Activated CD4-positive, alpha-beta T cell treated with anti-CD3 and anti-CD28 coated beads for 4 hours (primary cell): ENCODE measurements at regions not wholly inside any gene's neighbourhood (a gene's known extent, or its start where the extent isn't known, plus 50 kb on each side); places are given as distances from the start of the nearest gene placed in this dataset.

ENCODE experiments used
- DNase-seq, 2 donors: peaks; one replicate each; pipeline ENCODE4 v3.0.0-alpha.2; 2020

DNA sequence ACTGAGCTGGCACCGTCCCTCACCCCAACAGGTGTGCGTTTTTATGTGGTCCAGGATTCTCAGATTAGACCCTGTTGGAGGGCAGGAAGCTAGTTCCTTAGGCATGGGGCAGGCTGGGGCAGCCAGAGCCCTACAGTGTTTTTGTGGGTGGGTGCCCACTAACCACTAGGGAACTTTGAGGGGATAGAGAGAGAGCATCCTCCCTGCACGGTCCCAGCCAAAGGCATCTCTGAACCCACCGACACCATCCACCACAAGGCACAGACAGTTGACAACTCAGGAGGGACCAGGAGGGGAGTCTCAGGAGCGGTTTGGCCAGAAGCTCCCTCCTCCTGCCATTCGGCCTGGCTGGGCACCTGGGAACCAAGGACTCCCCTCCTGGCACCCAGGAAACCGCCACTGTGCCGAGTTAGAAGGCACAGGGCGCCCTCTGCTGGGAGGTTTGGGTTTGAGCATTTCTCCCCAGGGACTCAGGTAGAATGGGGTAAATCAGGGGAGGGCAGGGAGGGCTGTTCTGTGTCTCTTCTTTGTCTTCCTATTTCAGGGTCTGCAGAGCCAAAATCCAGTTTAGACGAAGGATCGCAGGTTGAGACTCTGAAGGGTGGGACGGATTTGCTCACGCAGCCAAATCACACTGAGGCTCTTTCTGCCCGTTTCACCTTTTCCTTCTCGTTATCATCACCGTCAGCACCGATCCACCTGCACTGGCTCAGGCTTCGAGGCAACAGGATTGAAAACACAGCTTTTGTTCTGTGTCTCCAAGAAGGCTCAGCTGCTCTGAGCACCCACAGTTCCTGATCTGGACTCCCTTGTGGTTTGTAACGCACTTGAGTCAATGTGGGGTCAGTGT, 84.8 kb upstream of the COL13A1 start:
- peak; percentile 29 to 49 for DNase-seq

DNA sequence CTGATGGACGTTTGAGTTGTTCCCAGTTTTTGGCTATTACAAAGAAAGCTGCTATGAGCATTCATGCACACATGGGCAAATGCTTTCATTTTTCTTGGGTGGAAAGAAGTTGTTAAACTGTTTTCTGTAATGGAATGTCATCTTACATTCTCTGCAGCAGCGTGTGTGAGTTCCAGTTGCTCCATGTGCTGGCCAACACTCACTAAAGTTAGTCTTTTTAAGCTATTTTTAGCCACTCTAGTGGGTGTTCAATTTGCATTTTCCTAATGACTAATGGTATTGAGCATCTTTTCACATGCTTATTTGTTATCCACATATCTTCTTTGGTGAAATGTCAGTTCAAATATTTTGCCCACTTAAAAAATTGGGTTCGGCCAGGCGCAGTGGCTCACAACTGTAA, 82.8 kb upstream of the COL13A1 start:
- no peak for DNase-seq

DNA sequence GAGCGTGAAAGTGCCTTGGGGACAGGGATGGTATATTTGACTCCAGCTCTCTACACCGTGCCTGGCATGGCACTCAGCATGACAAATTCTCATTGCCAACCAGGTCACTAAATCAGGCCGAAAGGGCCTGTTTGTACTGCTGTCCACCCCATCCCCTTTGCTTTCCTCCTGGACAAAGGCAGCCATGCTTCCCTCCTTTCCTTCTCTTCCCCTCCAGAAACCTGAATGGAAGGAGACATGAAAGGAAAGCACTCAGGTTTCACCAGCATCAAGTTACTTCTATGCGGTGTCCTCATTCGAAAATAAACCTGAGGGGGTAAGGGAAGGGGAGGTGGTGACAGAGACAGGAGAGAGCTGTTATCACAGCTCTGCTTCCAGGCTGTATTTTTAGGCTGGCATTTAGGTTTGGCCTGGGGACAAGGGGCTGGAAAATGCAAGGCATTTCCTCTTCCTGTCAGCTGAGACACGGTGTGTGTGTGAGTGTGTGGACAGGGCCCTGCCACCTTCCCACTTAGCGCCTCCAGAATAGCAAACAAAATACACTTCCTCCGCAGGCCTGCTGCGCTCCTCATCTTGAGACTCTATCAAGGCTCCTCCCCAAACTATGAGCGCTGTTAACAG, 79.9 kb upstream of the COL13A1 start:
- no peak for DNase-seq

DNA sequence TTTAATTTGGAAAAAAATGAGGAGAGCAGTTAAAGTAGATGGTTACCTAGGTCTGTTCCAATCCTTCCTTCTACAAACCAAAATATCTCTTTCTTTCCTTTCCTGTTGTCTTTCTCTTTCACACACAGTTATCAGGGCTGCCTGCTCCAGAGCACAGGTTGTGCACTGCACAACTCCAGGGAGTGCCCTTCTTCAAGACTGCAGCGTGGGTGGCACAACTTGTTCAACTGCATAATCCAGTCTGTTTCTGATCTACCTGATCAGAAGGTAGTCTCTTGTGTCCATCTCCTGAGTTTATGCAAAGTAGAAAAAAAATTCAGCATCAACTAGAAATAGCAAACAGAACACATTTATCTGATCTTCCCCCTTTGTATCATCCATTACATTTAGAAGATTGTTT, 78.1 kb upstream of the COL13A1 start:
- DNase-seq = no peak

DNA sequence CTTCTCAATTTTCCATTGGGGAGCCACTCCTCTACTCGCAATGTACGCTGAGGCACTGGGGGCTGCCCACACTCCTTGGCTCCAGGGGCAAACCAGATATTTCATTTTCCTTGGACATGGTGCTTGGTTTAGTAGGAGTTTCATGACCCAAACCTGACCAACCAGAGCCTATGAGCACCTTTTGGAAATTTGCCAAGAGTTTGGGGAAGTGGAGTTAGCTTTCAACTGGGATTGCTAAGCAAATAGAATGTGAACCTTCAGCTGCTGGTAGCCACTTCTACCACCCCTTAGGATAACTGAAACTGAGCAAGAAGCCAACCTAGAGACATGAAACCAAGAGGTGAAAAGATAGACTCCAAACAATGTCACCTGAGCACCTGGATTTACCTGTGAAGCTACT, 74.9 kb upstream of the COL13A1 start:
- DNase-seq = no peak

DNA sequence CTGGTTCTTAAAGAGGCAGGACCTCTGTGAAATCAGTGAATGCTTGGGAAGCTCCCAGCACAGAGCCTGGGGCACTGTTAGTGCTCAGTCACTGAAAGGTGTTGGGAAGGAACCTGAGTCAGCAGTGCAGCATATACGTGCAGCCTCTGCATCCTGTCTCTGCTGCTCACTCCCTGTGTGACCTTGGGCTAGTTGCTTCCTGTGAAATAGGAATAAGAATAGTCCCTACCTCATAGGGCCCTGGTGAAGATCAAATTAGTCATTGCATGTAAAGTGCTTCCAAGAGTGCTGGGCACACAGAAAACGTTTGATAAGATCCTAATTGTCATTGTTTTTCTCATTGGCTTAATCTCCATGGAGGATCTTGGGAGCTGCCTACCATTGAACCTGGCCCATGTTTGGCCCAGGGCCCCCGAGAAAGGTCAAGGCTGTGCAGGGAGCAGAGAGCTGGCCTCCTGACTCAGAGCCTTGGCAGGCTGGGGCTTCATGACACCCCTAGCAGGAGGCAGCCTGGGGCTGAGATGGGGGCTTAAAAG, 73.3 kb upstream of the COL13A1 start:
- DNase-seq = no peak

DNA sequence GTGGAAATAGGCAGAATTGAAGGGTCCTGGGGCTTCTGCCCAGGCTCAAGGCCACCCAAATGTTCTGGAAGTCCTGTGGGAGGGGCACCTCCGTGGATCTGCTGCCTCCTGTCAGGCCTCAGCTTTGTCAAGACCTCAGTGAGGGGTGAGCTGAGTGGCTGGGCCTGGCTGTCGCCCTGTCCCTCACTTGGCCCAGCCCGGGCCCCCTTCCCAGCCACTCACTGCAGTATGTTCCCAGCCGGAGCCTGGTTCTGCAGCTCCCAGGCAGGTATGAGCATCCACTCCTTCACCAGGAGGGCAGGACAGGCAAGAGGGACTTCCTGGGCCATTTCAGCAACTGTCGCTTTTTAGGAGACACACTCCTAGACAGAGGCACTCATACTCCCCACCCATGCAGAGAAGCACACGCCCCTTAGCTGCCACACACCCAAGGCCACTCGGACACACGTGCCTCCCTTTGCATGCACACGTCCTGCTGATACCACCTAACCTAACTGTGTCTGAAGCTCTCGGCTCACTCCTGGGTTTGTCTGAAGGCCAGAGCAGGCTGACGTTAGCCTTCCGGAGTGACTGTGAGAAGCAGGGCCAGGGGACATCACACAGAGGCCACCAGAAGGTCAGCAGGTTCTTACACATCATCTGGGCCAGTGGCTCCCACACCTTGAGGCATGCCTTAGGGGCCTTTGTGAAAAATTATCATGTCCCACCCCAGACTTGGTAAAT, 72.2 kb upstream of the COL13A1 start:
- no peak for DNase-seq

DNA sequence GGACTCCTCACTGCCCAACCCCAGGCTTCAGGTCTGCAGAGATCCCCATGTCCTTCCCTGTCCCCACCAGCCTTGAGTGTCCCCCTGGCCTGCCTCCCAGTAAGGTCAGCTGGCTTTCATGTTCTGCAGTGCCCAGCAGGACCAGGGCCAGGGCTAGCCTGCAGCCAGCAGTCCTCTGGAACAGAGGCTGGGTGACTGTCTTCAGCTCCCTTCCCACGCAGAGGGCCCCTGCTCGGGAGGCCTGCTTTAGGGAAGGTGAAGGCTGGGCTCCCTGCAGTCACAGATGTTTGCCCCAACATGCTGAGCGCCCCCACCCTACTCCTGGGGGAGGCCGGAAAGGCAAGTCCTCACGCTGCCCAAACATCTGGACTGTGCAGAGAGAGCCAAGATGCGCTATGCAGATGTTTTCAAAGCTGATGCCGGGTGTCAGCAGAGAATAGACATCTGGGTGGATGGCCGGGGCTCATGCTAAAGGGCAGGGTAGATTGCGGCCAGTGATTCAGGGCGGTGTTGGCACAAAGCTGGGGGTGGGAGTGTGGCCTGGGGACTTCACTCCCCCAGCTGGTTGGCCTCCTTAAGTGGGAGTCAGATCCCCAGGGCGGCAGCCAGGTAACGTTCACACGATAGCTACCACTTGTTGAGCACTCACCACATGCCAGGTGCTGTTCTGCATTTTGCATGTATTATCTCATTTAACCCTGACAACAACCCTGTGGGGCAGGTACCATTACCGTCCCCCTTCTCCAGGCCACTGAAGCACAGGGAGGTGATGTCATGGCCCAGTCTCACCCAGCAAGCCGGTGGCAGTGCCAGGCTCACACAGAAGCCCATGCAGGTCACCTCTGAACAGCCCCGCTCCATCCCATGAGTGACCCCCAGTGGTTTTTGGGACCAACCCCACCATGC, 71.2 kb upstream of the COL13A1 start:
- no peak for DNase-seq

DNA sequence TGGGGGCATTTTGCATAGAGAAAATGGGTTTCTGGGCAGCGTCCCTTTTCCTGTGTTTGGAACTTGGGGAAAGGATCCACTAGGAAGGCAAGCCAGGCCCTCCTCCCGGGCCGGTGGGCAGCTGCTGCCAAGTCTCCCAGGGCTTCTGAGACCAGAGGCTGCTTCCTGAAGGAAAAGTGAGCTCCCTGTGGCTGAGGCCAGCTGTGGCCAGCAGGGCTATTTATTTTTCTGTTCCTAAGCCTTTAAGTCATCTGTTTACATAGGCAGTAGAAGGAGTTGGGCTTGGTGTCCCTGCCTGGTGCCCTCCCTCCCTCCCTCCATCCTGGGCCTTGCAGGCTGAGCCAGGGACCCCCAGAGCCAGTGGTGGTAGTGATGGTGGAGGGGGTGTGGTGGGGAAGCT, 70.5 kb upstream of the COL13A1 start:
- DNase-seq = no peak

DNA sequence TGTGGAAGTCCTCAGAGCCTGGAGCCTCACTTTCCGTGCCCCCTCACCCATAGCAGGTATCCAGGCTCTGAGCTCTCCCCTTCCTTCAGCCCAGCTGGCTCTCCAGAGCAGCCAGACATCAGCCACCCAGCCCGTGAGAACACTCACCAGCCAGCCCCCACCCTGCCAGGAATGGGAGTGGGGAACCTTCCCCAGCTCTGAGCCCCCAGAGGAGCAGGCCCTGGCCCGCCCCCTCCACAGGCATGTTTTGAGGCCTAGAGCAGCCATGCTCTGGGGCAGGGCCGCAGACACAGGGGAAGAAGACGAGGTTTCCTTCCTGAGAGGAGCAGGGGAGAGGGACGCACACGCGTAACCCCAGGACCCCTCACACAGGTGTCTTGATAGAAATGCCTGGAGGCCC, 70.0 kb upstream of the COL13A1 start:
- no peak for DNase-seq

DNA sequence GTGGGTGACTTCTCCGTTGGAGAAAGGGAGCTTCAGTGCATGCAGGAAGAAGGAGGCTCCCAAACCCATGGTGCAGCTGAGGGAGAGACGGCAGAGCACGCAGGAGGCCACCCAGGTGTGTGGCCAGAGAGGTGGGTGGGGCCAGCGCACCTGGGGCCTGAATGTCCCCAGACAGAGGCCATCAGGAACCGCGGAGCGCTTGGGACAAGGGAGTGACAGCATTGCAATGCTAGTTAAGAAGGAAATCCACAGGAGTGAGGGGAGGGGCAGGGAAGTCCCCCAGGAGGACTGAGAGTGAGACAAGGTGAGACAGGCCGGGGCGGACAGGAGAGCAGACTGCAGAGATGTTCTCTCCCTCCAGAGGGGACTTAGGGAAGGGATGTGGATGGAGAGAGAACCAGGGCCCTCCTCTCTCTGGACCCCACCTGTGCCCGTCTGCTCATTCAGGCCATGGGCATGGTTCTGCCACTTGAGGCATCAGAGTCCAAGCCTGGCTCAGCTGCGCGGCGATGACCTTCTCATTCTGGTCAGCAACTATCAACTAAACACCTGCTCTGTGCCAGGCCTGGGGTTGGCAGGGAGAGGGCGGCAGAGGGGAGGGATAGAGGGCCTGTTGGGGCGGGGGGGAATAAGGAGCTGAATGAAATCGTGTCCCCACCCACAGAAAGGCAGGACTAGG, 69.4 kb upstream of the COL13A1 start:
- no peak for DNase-seq

DNA sequence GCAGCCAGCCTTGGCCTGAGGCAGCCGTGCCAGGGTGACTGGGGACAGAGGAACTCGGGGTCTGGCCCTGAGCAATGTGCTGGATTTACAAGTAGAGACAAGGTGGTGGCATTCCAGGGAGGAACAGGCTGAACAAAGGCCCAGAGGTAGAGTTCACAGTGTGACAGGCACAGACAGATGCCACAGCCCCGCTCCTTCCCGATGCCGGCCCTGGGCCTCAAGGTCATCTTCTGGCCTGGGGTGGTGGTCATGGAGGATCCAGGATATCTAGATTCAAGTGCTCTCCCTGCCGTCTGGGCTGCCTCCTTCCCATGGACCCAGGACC, 68.9 kb upstream of the COL13A1 start:
- no peak for DNase-seq

DNA sequence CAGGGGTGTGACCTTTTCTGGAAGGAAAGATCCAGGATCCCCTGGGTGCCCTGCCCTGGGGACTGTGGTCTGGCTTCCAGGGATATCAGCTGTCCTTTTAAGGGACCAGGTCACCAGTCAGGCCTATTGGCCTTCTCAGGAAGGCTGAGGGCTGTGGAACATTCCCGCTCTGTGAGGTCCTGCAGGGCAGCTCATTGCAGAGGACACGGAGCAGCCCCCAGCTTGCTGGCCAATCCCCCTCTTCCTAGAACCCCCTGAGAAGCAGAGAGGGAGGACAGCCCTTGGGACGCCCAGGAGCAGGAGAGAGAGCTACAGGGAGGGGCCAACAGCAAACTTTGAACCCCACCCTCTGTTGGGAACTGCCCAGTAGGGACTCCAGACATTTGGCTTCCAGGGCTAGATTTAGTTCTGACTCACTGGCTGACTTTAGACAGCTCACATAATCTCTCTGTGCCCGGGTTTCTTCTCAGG, 67.9 kb upstream of the COL13A1 start:
- no peak for DNase-seq

DNA sequence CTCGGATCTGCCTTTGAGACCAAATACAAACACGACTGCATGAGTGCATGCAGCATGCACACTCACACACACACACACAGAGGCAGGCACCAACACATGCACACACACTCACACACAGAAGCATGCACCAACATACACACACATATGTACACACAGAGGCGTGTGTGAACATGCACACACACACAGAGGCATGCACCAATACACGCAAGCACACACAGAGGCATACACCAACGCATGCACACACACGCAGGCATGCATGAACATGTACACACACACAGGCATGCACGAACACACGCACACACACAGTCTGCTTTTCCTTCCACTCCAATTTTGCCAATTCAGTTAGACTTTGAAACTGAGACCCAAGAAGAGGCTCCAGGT, 67.3 kb upstream of the COL13A1 start:
- no peak for DNase-seq

DNA sequence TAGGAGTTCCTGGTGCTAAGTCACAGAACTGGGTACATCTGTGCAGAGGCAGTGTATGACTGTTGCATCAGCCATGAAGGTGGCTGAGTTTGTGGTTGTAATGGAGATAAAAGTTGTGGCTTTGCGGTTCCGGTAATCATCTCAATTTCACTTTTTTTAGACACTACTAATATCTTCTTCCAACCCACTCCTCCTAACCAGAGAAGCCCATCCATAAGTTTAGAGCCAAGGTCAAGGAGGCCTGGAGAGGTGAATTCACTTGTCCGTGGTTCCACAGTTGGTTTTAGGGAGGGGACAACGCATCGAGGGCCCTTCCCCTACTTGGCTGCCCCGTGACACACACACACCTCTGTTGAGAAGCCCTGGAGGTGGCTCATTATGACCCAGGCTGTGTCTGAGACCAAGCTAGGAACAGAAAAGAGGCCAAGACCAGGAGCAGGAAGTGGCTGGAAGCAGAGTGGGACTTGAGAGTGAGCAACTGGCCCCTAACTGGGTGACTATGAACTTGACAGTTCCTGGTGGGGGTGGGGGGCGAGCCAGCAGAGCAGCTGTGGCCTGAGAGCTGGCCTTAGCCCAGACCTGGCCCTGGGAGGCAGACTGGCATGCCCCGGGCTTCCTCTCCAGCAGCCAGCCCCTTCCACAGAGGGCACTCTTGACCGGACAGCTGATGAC, 66.8 kb upstream of the COL13A1 start:
- DNase-seq = no peak

DNA sequence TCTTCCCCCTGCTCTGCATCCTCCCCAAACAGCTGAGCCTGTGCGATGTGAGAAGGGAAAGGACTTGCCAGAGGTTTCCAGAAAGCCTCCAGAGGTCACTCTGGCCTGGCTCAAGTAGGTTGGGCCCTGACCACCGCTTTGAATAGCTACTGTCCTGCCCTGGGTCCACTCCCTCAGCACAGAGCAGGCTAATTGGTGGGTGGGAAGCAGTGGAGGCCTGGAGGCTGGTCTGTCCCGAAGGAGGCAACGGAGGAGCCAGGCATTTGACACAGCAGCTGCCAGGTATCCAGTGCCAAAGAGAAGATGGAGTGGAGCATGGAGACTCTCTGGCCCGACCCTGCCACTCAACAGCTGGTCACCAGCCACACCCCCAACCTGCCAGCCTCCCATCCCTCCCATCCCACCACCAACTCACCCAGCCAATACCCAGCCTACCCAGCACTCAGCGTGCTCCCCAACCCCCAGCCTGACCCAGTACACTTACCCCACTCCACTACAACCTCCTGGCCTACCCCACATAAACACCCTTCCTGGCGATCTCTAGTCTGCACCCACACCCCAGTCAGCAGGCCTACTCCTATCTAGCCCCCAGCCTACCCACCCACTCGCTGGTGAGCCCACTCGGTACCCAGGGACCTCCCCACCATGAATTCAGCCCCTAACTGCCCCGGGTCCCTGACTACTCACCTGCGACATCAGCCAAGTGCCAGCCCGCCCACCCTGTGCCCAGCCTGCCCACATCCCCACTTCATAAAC, 64.6 kb upstream of the COL13A1 start:
- DNase-seq = no peak

DNA sequence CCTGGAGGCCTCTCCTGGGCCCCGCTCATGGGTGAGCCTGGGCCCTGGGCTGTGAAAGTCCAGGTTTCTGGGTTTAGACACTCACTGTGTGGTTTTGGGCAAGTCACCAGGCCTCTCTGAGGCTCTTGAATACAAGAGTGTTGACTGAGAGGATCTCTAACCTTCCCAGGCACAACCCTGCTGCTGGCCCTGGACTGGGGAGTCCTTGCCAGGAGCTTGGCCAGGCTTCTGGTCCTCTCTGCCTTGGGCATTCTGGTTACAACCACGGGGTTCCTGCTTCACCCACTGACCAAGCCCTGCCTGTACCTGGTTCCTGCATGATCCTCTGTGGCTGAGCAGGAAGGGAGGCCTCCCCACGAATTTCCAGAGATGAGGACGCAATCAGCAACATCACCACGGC, 63.6 kb upstream of the COL13A1 start:
- DNase-seq = no peak

DNA sequence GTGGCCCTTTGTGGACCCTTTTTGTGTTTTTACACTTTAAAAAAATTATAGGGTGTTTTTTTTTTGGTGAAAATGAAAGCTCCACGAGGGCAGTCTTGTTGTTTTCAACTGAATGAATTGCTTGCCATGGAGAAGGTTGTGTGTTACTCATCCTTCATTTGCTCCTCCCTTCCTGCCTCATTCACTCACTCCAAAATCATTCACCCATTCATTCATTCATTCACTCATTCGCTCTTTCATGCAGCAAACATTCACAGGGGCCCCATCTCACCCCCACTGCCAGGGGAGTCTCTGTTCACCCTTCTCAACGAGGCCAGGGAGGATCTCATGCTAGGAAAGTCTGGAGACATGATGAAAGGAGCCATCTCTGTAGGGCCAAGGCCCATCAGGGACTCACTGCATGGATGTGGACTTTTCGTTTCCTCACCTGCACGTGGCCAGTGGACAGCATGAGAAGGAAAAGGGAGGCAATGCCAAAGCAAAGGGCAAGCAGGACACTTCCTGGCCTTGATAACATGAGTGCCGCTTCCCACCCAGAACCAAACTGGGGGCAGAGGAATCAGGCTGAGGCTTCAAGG, 62.8 kb upstream of the COL13A1 start:
- DNase-seq = no peak

DNA sequence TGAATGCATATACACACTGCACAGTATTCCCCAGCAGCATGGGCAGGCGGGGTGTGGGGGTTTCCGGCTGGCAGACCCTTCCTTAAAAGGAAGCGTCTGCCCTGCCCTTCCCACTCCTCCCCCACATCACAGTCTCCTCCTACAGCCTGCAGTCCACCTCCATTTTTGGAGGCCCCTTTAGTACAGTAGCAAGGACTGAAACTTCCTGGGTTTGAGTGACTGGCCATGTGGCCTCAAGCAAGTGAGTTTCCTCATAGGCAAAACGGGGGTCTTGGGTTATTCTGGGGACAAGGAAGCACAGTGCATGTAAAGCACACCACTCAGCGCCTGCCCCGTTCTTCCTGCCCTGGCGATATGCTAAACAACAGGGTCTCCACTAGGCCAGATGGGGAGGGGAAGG, 62.1 kb upstream of the COL13A1 start:
- DNase-seq = no peak

DNA sequence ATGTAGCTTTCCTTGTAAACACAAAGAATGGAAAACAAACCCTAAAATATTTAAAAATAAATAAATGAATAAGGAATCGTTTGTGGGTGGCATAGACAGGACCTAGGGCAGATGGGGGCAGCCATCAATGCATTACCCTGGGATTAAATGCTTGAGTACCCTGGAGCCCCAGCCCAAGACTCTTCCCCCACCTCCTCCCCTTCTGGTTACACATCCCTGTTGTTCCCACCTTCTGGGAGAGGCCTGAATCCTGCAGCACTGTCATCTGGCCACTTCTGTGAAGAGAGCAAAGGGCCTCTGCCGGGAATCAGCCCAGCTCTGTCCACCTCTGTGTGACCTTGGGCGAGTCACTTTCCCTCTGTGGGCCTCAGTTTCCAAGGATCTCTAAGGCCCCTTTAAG, 61.6 kb upstream of the COL13A1 start:
- DNase-seq = no peak
